PFSK-1 (cell line): ENCODE measurements at regions not wholly inside any gene's neighbourhood (a gene's known extent, or its start where the extent isn't known, plus 50 kb on each side); places are given as distances from the start of the nearest gene placed in this dataset.

Source experiments
- POLR2AphosphoS5 ChIP-seq: IDR thresholded peaks from 2 replicates; pipeline ENCODE4 v1.6.1; 2012; ENCODE audit warnings: low read depth, mild to moderate bottlenecking, control low read depth, low read length, moderate library complexity
- TAF1 ChIP-seq: IDR thresholded peaks from 2 replicates; pipeline ENCODE4 v1.6.1; 2012; ENCODE audit warnings: low read length, control low read depth, borderline replicate concordance; ENCODE audit not compliant: insufficient read depth
- TF ChIP-seq, protein P1 (sequence below), 2 experiments: IDR thresholded peaks; 2 replicates each; pipeline versions ENCODE4 v1.6.1 to v1.8.0; 2011 to 2012; ENCODE audit warnings: low read depth in 2 of 2, low read length in 2 of 2, control low read depth in 1 of 2, inconsistent platforms in 1 of 2, mild to moderate bottlenecking in 1 of 2, moderate library complexity in 1 of 2; ENCODE audit not compliant: insufficient read depth in 1 of 2

DNA sequence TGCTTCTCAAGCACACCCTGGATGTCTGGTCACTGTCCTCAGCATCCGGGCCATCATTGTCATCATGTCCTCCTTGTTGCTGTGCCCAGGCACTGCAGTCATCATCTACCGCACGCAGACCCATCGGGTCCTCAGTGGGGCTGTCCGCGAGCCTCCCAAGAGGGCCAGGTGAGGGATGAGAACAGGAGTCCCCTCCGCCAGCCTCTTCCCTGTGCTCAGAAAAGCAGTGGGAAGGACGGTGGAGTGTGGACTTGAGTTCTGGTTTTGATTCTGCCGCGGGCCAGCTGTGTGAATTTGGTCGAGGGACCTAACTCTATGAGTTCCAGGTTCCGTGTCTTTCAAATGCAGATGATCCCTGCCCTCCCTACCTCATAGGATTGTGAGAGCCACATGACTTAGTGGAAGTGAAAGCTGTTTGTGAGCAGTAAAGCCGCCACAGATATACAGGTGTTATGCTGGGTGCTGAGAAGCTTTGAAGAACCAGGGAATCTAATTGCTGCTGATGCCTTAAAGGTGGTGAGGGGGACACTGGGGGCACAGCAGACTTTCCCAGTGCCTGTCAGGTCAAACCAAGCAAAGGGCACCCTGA lies 122.9 kb upstream of the RAP1B start:
- TF ChIP-seq TAF1 (no peak), POLR2AphosphoS5 (no peak)
- TF ChIP-seq, protein P1, sequence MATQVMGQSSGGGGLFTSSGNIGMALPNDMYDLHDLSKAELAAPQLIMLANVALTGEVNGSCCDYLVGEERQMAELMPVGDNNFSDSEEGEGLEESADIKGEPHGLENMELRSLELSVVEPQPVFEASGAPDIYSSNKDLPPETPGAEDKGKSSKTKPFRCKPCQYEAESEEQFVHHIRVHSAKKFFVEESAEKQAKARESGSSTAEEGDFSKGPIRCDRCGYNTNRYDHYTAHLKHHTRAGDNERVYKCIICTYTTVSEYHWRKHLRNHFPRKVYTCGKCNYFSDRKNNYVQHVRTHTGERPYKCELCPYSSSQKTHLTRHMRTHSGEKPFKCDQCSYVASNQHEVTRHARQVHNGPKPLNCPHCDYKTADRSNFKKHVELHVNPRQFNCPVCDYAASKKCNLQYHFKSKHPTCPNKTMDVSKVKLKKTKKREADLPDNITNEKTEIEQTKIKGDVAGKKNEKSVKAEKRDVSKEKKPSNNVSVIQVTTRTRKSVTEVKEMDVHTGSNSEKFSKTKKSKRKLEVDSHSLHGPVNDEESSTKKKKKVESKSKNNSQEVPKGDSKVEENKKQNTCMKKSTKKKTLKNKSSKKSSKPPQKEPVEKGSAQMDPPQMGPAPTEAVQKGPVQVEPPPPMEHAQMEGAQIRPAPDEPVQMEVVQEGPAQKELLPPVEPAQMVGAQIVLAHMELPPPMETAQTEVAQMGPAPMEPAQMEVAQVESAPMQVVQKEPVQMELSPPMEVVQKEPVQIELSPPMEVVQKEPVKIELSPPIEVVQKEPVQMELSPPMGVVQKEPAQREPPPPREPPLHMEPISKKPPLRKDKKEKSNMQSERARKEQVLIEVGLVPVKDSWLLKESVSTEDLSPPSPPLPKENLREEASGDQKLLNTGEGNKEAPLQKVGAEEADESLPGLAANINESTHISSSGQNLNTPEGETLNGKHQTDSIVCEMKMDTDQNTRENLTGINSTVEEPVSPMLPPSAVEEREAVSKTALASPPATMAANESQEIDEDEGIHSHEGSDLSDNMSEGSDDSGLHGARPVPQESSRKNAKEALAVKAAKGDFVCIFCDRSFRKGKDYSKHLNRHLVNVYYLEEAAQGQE (IDR thresholded peaks at IDR 0.05; ENCODE audit: insufficient read depth in 1 of 2, low read depth in 2 of 2, low read length in 2 of 2): no peak
